ENCODE measurements at regions not wholly inside any gene's neighbourhood (a gene's known extent, or its start where the extent isn't known, plus 50 kb on each side); places are given as distances from the start of the nearest gene placed in this dataset.

DNA sequence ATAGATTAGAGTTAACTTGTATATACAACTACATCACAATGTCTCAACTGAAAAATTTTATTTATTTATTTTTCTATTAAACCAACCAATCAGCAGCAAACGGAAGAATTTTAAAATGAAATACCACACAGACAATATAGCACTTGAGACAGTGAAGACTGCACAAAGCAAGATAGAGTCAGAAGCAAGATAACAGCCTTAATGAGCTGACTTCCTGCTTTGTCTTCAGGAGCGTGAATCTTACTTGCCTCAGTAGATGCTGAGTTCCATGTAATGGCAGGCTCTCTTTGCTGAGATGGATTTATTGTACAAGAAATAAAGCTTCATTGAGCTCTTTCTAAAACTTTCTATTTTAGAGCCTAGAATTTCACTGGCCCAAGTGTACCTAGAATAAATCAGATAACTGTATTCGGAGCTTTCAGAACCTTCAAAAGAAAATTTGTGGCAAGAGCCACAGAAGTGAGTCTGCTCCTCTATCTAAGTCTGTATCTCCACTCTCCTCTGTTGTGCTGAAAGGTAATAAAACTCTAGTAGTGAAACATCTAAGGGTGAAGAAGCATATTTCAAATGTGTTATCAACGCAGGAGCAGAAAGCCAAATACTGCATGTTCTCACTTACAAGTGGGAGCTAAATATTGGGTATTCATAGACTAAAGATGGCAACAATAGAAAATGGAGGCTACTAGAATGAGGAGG, 83.3 kb upstream of the ANKRD55 start:
- Histone ChIP-seq H3K79me2 (ENCODE audit: insufficient read depth, low read length) (no peaks in the 10 kb centered on the region), H3K9me3 (ENCODE audit: low read depth, low read length) (no peaks in the 10 kb centered on the region), H3K4me2 (ENCODE audit: insufficient read depth, low read length) (no peak overlapping the region), H3K36me3 (ENCODE audit: insufficient read depth, low read length) (no peaks in the 10 kb centered on the region), H3K27ac (ENCODE audit: low read depth, low read length) (no peak overlapping the region), H3K4me3 (ENCODE audit: insufficient read depth, low read length) (no peak overlapping the region), H3K4me1 (ENCODE audit: insufficient read depth, low read length) (peaks cover 10% of the 10 kb centered on the region), H2AFZ (ENCODE audit: low read length) (no peak overlapping the region), H3K27me3 (ENCODE audit: insufficient read depth, low read length) (peaks cover 4% of the 10 kb centered on the region), H4K20me1 (ENCODE audit: insufficient read depth, low read length) (no peaks in the 10 kb centered on the region)
- DNase-seq (ENCODE audit: insufficient read length, low spot score, missing footprints) = no peak
- TF ChIP-seq, protein P1, sequence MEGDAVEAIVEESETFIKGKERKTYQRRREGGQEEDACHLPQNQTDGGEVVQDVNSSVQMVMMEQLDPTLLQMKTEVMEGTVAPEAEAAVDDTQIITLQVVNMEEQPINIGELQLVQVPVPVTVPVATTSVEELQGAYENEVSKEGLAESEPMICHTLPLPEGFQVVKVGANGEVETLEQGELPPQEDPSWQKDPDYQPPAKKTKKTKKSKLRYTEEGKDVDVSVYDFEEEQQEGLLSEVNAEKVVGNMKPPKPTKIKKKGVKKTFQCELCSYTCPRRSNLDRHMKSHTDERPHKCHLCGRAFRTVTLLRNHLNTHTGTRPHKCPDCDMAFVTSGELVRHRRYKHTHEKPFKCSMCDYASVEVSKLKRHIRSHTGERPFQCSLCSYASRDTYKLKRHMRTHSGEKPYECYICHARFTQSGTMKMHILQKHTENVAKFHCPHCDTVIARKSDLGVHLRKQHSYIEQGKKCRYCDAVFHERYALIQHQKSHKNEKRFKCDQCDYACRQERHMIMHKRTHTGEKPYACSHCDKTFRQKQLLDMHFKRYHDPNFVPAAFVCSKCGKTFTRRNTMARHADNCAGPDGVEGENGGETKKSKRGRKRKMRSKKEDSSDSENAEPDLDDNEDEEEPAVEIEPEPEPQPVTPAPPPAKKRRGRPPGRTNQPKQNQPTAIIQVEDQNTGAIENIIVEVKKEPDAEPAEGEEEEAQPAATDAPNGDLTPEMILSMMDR (IDR thresholded peaks at IDR 0.05; ENCODE audit: extremely low read depth, low read depth, low read length) = no peak

DNA sequence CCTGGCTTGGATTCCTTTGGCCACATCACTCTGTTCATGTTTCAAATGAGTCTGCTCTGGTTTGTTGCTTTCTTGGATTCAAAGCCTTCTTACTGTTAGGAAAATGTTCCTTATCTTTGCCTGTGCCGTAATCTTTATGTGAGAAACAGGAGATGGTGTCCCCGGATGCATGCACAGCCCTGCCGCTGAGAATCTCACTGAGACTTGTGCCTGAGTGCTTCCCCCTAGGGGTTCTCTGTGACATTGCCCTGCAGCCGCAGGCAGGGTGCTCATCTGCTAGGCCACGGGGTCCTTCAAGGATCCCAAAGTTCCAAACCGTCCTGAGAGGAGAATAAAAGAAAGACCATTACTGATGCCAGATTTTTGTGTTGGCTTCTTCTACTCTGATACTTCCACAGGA, 81.4 kb upstream of the ANKRD55 start:
- no peak overlapping the region for H3K27ac ChIP-seq (ENCODE audit: low read depth, low read length)
- no peak overlapping the region for H3K4me3 ChIP-seq (ENCODE audit: insufficient read depth, low read length)
- no peak overlapping the region for H2AFZ ChIP-seq (ENCODE audit: low read length)
- TF ChIP-seq, protein P1 (IDR thresholded peaks at IDR 0.05; ENCODE audit: extremely low read depth, low read depth, low read length) = no peak
- H3K36me3 ChIP-seq (ENCODE audit: insufficient read depth, low read length) = no peaks in the 10 kb centered on the region
- H3K79me2 ChIP-seq (ENCODE audit: insufficient read depth, low read length) = no peaks in the 10 kb centered on the region
- peaks cover 9% of the 10 kb centered on the region for H3K27me3 ChIP-seq (ENCODE audit: insufficient read depth, low read length)
- H3K4me2 ChIP-seq (ENCODE audit: insufficient read depth, low read length) = no peak overlapping the region
- H4K20me1 ChIP-seq (ENCODE audit: insufficient read depth, low read length) = no peaks in the 10 kb centered on the region
- DNase-seq (ENCODE audit: insufficient read length, low spot score, missing footprints) = peak; percentile 36
- H3K4me1 ChIP-seq (ENCODE audit: insufficient read depth, low read length) = peaks cover 7% of the 10 kb centered on the region
- no peaks in the 10 kb centered on the region for H3K9me3 ChIP-seq (ENCODE audit: low read depth, low read length)

DNA sequence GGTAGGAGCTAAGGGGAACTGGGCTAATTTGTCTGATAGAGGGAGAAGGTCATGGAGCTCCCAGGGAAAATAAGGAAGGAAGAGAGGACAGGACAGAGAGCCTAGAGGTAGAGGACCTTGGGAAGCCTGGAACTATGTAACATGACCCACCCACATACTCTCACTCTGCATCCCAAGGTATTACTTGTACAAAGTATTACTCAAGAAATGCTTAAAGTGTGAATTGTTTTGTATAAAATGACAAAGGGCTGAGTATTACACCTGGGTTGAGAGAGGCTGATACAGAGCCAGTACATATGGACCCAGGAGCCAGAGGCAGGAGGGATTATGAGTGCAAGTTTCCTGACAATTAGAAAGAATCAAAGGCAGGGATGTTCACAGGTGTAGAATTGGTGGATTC, 80.5 kb upstream of the ANKRD55 start:
- Histone ChIP-seq H3K27ac (ENCODE audit: low read depth, low read length) (no peak overlapping the region), H3K9me3 (ENCODE audit: low read depth, low read length) (no peaks in the 10 kb centered on the region), H4K20me1 (ENCODE audit: insufficient read depth, low read length) (no peaks in the 10 kb centered on the region), H3K27me3 (ENCODE audit: insufficient read depth, low read length) (peaks cover 9% of the 10 kb centered on the region), H3K4me1 (ENCODE audit: insufficient read depth, low read length) (no peaks in the 10 kb centered on the region), H3K4me3 (ENCODE audit: insufficient read depth, low read length) (no peak overlapping the region), H2AFZ (ENCODE audit: low read length) (no peak overlapping the region), H3K36me3 (ENCODE audit: insufficient read depth, low read length) (no peaks in the 10 kb centered on the region), H3K4me2 (ENCODE audit: insufficient read depth, low read length) (no peak overlapping the region), H3K79me2 (ENCODE audit: insufficient read depth, low read length) (no peaks in the 10 kb centered on the region)
- no peak for DNase-seq (ENCODE audit: insufficient read length, low spot score, missing footprints)
- TF ChIP-seq, protein P1 (IDR thresholded peaks at IDR 0.05; ENCODE audit: extremely low read depth, low read depth, low read length) = no peak

DNA sequence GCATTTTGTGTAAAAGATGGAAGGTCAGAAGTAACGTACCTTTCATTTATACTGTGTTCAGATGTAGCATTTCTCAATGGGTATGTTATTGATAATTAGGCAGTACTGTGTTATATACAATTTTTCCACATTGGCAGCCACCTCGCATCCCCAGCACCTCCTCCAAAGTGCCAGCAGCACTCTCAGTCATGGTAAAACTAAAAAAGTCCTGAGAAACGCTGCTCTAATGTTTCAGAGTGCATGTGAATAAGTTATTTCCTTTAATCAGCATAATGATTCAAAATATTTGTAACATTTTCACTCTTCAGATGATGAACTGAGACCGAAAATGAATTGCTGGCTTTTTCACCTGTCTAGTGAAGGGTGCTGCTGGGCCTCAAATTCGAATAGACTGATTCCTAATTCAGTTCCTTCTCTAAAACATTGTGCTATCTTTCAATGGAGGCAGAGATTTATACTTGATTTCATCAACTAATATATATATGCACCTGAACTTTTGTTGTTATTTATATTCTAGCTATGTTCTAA, 79.9 kb upstream of the ANKRD55 start:
- Histone ChIP-seq H3K27ac (ENCODE audit: low read depth, low read length) (no peak overlapping the region), H3K4me2 (ENCODE audit: insufficient read depth, low read length) (no peak overlapping the region), H3K9me3 (ENCODE audit: low read depth, low read length) (no peaks in the 10 kb centered on the region), H3K79me2 (ENCODE audit: insufficient read depth, low read length) (no peaks in the 10 kb centered on the region), H3K36me3 (ENCODE audit: insufficient read depth, low read length) (no peaks in the 10 kb centered on the region), H3K27me3 (ENCODE audit: insufficient read depth, low read length) (peaks cover 9% of the 10 kb centered on the region), H3K4me1 (ENCODE audit: insufficient read depth, low read length) (no peaks in the 10 kb centered on the region), H2AFZ (ENCODE audit: low read length) (no peak overlapping the region), H4K20me1 (ENCODE audit: insufficient read depth, low read length) (no peaks in the 10 kb centered on the region), H3K4me3 (ENCODE audit: insufficient read depth, low read length) (no peak overlapping the region)
- TF ChIP-seq, protein P1 (IDR thresholded peaks at IDR 0.05; ENCODE audit: extremely low read depth, low read depth, low read length) = no peak
- DNase-seq (ENCODE audit: insufficient read length, low spot score, missing footprints) = no peak

Measured in osteoblast (primary cell).